IMR-90 (cell line): ENCODE measurements at regions not wholly inside any gene's neighbourhood (a gene's known extent, or its start where the extent isn't known, plus 50 kb on each side); places are given as distances from the start of the nearest gene placed in this dataset.

ENCODE experiments used
- ATAC-seq: fragments of 200-7000 bp; cut with Tn5 transposase; 2 replicates; pipeline ENCODE4 v1.9.1; 2020; ENCODE audit warnings: low read depth, mild to moderate bottlenecking, moderate library complexity
- BruUV-seq: library from RNA; stranded (reverse); fragments of 400-500 nt; replicated peaks from 2 replicates; lab custom pipeline; 2021; lab: Mats Ljungman, UMichigan
- CTCF ChIA-PET: fragments of 300-600 bp; formaldehyde crosslinking; extraction: SDS; loops from one replicate; lab custom pipeline; 2021; ENCODE audit warnings: antibody characterized with exemption; lab: Yijun Ruan, JAX
- POLR2A ChIA-PET: fragments of 300-600 bp; sonication (Branson Sonifier 250); formaldehyde crosslinking; loops from one replicate; lab custom pipeline; 2022; ENCODE audit warnings: antibody characterized with exemption; ENCODE audit not compliant: unreplicated experiment; lab: Charles Lee
- DNase-seq: peaks from one replicate; pipeline ENCODE4 v3.0.0; 2013
- H2AFZ ChIP-seq: replicated peaks from 2 replicates; pipeline ENCODE3; 2013; ENCODE audit warnings: low read length, mild to moderate bottlenecking; ENCODE audit not compliant: poor library complexity
- H2AK5ac ChIP-seq: 2 replicates; pipeline ENCODE4 v1.6.1; 2013; ENCODE audit warnings: low read depth, low read length, inconsistent platforms
- H2AK9ac ChIP-seq: replicated peaks from 2 replicates; pipeline ENCODE3; 2013; ENCODE audit warnings: mild to moderate bottlenecking, low read depth, low read length, moderate library complexity; ENCODE audit not compliant: poor library complexity
- H2BK120ac ChIP-seq: 2 replicates; pipeline ENCODE4 v1.6.1; 2013; ENCODE audit warnings: low read depth, low read length, inconsistent platforms
- H2BK15ac ChIP-seq: 3 replicates; pipeline ENCODE4 v1.6.1; 2013; ENCODE audit warnings: low read depth, low read length, inconsistent platforms
- H2BK20ac ChIP-seq: 2 replicates; pipeline ENCODE4 v1.6.1; 2013; ENCODE audit warnings: low read depth, mild to moderate bottlenecking, inconsistent platforms, low read length, moderate library complexity
- H2BK5ac ChIP-seq: 2 replicates; pipeline ENCODE4 v1.6.1; 2013; ENCODE audit warnings: mild to moderate bottlenecking, low read depth, low read length, inconsistent platforms; ENCODE audit not compliant: poor library complexity, severe bottlenecking
- H3K14ac ChIP-seq: replicated peaks from 2 replicates; pipeline ENCODE4 v1.6.1; 2013; ENCODE audit warnings: low read depth, low read length, inconsistent platforms
- H3K18ac ChIP-seq: 2 replicates; pipeline ENCODE4 v1.6.1; 2013; ENCODE audit warnings: low read depth, low read length, control low read depth
- H3K23ac ChIP-seq: 2 replicates; pipeline ENCODE4 v1.6.1; 2013; ENCODE audit warnings: low read depth, low read length, inconsistent platforms
- H3K27ac ChIP-seq: 2 replicates; pipeline ENCODE4 v1.5.1; 2013; ENCODE audit warnings: mild to moderate bottlenecking, control low read depth, low read length; ENCODE audit not compliant: insufficient read depth
- H3K27me3 ChIP-seq: 2 replicates; pipeline ENCODE4 v1.6.1; 2013; ENCODE audit warnings: low read length; ENCODE audit not compliant: control insufficient read depth, insufficient read depth
- H3K36me3 ChIP-seq: 2 replicates; pipeline ENCODE4 v1.6.1; 2013; ENCODE audit warnings: low read length, mixed read lengths; ENCODE audit not compliant: control insufficient read depth, insufficient read depth
- H3K4ac ChIP-seq: 2 replicates; pipeline ENCODE4 v1.6.1; 2013; ENCODE audit warnings: low read depth, low read length, inconsistent platforms
- H3K4me1 ChIP-seq: 2 replicates; pipeline ENCODE4 v1.6.1; 2013; ENCODE audit warnings: low read length, mixed read lengths; ENCODE audit not compliant: control insufficient read depth, insufficient read depth
- H3K4me2 ChIP-seq: 2 replicates; pipeline ENCODE4 v1.6.1; 2013; ENCODE audit warnings: low read depth, mild to moderate bottlenecking, control low read depth, low read length, moderate library complexity
- H3K4me3 ChIP-seq: 2 replicates; pipeline ENCODE4 v1.5.1; 2013; ENCODE audit warnings: low read depth, mild to moderate bottlenecking, control low read depth, low read length, moderate library complexity; ENCODE audit not compliant: insufficient read depth
- H3K56ac ChIP-seq: 2 replicates; pipeline ENCODE4 v1.6.1; 2013; ENCODE audit warnings: low read length, inconsistent platforms; ENCODE audit not compliant: insufficient read depth; ENCODE audit errors: extremely low read depth
- H3K79me1 ChIP-seq, 2 experiments: 2 replicates each; pipeline ENCODE4 v1.6.1; 2013; ENCODE audit warnings: low read length in 2 of 2, inconsistent platforms in 1 of 2, low read depth in 1 of 2
- H3K9ac ChIP-seq: 2 replicates; pipeline ENCODE4 v1.6.1; 2013; ENCODE audit warnings: low read depth, low read length, control low read depth
- H3K9me1 ChIP-seq: 2 replicates; pipeline ENCODE4 v1.6.1; 2013; ENCODE audit warnings: low read length, inconsistent platforms; ENCODE audit not compliant: insufficient read depth
- H3K9me3 ChIP-seq: 2 replicates; pipeline ENCODE4 v1.6.1; 2013; ENCODE audit warnings: low read length; ENCODE audit not compliant: control insufficient read depth, insufficient read depth
- H4K20me1 ChIP-seq: 2 replicates; pipeline ENCODE4 v1.6.1; 2013; ENCODE audit warnings: low read length, inconsistent platforms; ENCODE audit not compliant: insufficient read depth
- H4K5ac ChIP-seq: 2 replicates; pipeline ENCODE4 v1.6.1; 2013; ENCODE audit warnings: mild to moderate bottlenecking, low read depth, low read length, control low read depth
- H4K8ac ChIP-seq, 2 experiments: 2 replicates each; pipeline ENCODE4 v1.6.1; 2013; ENCODE audit warnings: low read depth in 2 of 2, low read length in 2 of 2, control low read depth in 1 of 2, inconsistent platforms in 1 of 2
- H4K91ac ChIP-seq: 2 replicates; pipeline ENCODE4 v1.6.1; 2013; ENCODE audit warnings: low read depth, low read length, inconsistent platforms; ENCODE audit not compliant: insufficient read depth
- FOS ChIP-seq: fragments of 150-350 bp; IDR thresholded peaks from 2 replicates; pipeline ENCODE4 v1.6.1; 2016; ENCODE audit warnings: low read depth, low read length
- NFE2L2 ChIP-seq: fragments of 150-350 bp; IDR thresholded peaks from 2 replicates; pipeline ENCODE4 v1.6.1; 2016; ENCODE audit warnings: low read depth, mild to moderate bottlenecking, low read length
- RCOR1 ChIP-seq: IDR thresholded peaks from 2 replicates; pipeline ENCODE4 v1.6.1; 2012; ENCODE audit warnings: mild to moderate bottlenecking, low read length, improper control_type of control experiment; ENCODE audit not compliant: insufficient replicate concordance
- SMC3 ChIP-seq: fragments of 150-350 bp; IDR thresholded peaks from 2 replicates; pipeline ENCODE4 v1.6.1; 2016; ENCODE audit warnings: low read depth, mild to moderate bottlenecking, antibody characterized with exemption, low read length, moderate library complexity
- WGBS, 2 experiments: methylation state at CpG; one replicate each; pipeline versions ENCODE4 v1.1.5 to v1.1.7; 2013; ENCODE audit warnings: missing lambda C conversion rate in 2 of 2; ENCODE audit not compliant: insufficient read length in 1 of 2; ENCODE audit errors: extremely low coverage in 2 of 2; 5-methylcytosine and 5-hydroxymethylcytosine counted together
- dilution Hi-C: fragments of 300-500 bp; cut with HindIII; formaldehyde crosslinking; loops from one replicate; pipeline ENCODE4 v1.14.3; 2018; ENCODE audit warnings: low sequenced_read_pairs; ENCODE audit not compliant: unreplicated experiment
- in situ Hi-C: fragments of 300-500 bp; cut with MboI; formaldehyde crosslinking; loops from 3 replicates; pipeline ENCODE4 v1.14.3; 2019; ENCODE audit warnings: low sequenced_read_pairs, inconsistent platforms, mixed read lengths
- intact Hi-C: fragments of 100-400 bp; cut with micrococcal nuclease; formaldehyde crosslinking; loops from 2 replicates; pipeline ENCODE4 v1.10.0; 2022

GRCh38 chr1:57644667-57645066, 220.8 kb upstream of the DAB1 start:
- Histone ChIP-seq H2AFZ (no peak overlapping the region), H2BK5ac (no peak overlapping the region), H3K4me2 (no peak overlapping the region), H3K79me1 (no peaks in the 10 kb centered on the region), H2BK15ac (no peak overlapping the region), H3K9me1 (no peaks in the 10 kb centered on the region), H3K18ac (no peak overlapping the region), H3K23ac (no peak overlapping the region), H4K91ac (no peak overlapping the region), H2AK9ac (no peak overlapping the region), H3K4me1 (no peaks in the 10 kb centered on the region), H3K9ac (no peak overlapping the region), H2AK5ac (no peak overlapping the region), H4K8ac (no peak overlapping the region), H3K36me3 (no peaks in the 10 kb centered on the region), H3K14ac (no peak overlapping the region), H3K4ac (no peak overlapping the region), H2BK120ac (no peak overlapping the region), H3K27ac (no peak overlapping the region), H3K27me3 (no peaks in the 10 kb centered on the region), H3K9me3 (no peaks in the 10 kb centered on the region), H4K20me1 (no peaks in the 10 kb centered on the region), H4K5ac (no peak overlapping the region), H3K56ac (no peak overlapping the region), H3K4me3 (no peak overlapping the region), H2BK20ac (no peak overlapping the region)
- in situ Hi-C loops: no loop called here
- DNase-seq: no peak
- TF ChIP-seq NFE2L2: no peak
- no peak for TF ChIP-seq SMC3
- no peak for TF ChIP-seq FOS
- TF ChIP-seq RCOR1: no peak
- ATAC-seq: no peak
- CTCF ChIA-PET: no interaction called here
- dilution Hi-C loops: no loop called here
- intact Hi-C loops: no loop called here
- no TSS peak for BruUV-seq
- 63% methylated on average over 1 of the region's 2 CpGs; no CpG with 5 or more reads in 1 of the 2 experiments for WGBS, 2 experiments
- POLR2A ChIA-PET: no interaction called here
